GDM1 (cell line): ENCODE measurements at regions not wholly inside any gene's neighbourhood (a gene's known extent, or its start where the extent isn't known, plus 50 kb on each side); places are given as distances from the start of the nearest gene placed in this dataset.

ENCODE experiments used
- DNase-seq: peaks from one replicate; lab custom pipeline; 2025; lab: John Stamatoyannopoulos, UW

- no peak for DNase-seq
Measured at GRCh38 chr7:124330731-124331407, 298.0 kb upstream of the TMEM229A start.

GRCh38 chr7:124328774-124329173, 295.9 kb upstream of the TMEM229A start:
- DNase-seq, result no peak

GRCh38 chr7:124324262-124324661, 291.4 kb upstream of the TMEM229A start:
- DNase-seq, result no peak

GRCh38 chr7:124323597-124323996, 290.7 kb upstream of the TMEM229A start:
- DNase-seq, result no peak

GRCh38 chr7:124322561-124322960, 289.7 kb upstream of the TMEM229A start:
- no peak for DNase-seq

- DNase-seq, result no peak
Measured at GRCh38 chr7:124318721-124319450, 286.0 kb upstream of the TMEM229A start.

- no peak for DNase-seq
Measured at GRCh38 chr7:124310934-124311390, 278.1 kb upstream of the TMEM229A start.

- DNase-seq, result no peak
Measured at GRCh38 chr7:124308384-124308783, 275.5 kb upstream of the TMEM229A start.

GRCh38 chr7:124295289-124295688, 262.4 kb upstream of the TMEM229A start:
- DNase-seq, result no peak

- no peak for DNase-seq
Measured at GRCh38 chr7:124284937-124285336, 252.1 kb upstream of the TMEM229A start.

- no peak for DNase-seq
Measured at GRCh38 chr7:124276005-124276622, 243.2 kb upstream of the TMEM229A start.

GRCh38 chr7:124275411-124275810, 242.5 kb upstream of the TMEM229A start:
- DNase-seq, result no peak

GRCh38 chr7:124269774-124270173, 236.9 kb upstream of the TMEM229A start:
- DNase-seq, result peak; percentile 72

- no peak for DNase-seq
Measured at GRCh38 chr7:124267154-124267553, 234.3 kb upstream of the TMEM229A start.

GRCh38 chr7:124263232-124263827, 230.5 kb upstream of the TMEM229A start:
- no peak for DNase-seq

- DNase-seq, result no peak
Measured at GRCh38 chr7:124261710-124262109, 228.8 kb upstream of the TMEM229A start.

- no peak for DNase-seq
Measured at GRCh38 chr7:124257638-124258308, 224.9 kb upstream of the TMEM229A start.

GRCh38 chr7:124255041-124255655, 222.3 kb upstream of the TMEM229A start:
- DNase-seq, result no peak

- DNase-seq, result no peak
Measured at GRCh38 chr7:124254396-124254795, 221.5 kb upstream of the TMEM229A start.

GRCh38 chr7:124251636-124252035, 218.8 kb upstream of the TMEM229A start:
- no peak for DNase-seq

GRCh38 chr7:124250297-124251034, 217.6 kb upstream of the TMEM229A start:
- DNase-seq, result no peak
